GM03348 (cell line): ENCODE measurements at regions not wholly inside any gene's neighbourhood (a gene's known extent, or its start where the extent isn't known, plus 50 kb on each side); places are given as distances from the start of the nearest gene placed in this dataset.
"Not testable (repeated sequence)": the region's sequence is repeated elsewhere in the genome, so short reads cannot be mapped to it uniquely, and the experiment has no call there.

Experiments
- DNase-seq: peaks from one replicate; pipeline ENCODE4 v3.0.0; 2012; ENCODE audit warnings: low spot score

DNA sequence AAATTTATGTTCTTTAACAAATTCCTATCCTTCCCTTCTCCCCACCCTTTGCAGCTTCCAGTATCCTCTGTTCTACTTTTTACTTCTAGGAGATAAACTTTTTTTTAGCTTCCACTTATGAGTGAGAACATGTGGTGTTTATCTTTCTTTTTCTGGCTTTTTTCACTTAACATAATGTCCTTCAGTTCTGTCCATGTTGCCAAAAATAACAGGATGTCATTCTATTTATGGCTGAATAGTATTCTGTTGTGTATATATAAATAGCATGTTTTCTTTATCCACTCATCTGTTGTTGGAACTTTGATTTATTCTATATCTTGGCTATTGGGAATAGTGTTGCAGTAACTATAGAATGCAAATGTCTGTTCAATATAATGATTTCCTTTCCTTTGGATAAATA lies 1191.2 kb downstream of the CNTNAP5 start:
- DNase-seq: no peak

DNA sequence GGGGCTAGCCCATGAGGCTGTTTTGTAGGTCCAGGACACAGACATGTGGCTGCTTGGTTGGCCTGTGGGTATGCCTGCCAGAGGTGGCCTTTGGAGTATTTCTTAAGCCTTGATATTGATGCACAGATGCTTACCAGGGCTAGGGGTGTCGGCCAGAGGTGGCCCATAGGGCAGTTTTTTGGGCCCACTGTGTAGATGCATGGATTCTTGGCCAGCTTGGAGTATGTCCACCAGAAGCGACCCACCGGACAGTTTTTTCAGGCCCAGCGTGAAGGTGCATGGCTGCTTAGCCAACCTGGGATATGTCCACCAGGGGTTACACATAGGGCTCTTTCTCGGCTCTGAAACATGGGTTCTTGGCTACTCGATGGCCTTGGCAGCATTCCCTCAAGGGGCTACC lies 1199.1 kb downstream of the CNTNAP5 start:
- DNase-seq: no peak

DNA sequence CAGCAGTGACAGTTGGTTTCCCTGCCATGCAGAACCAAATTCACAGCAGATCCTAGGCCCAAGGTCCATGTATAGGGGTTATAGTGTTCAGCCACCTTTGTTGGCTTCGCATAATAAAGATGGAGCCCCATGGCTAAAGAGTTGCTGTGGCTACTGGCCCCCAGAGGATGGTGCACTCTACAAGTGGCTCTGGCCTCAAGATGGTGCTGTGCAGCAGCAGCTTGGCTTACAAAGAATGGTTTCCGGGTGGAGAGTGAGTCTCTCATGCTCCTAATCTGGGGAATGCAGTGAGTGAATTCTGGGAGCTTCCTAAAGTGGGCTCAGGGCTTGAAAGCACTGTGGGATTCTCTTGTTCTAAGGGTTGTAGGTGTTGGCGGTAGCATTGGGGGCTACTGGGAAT lies 1199.7 kb downstream of the CNTNAP5 start:
- no peak for DNase-seq

DNA sequence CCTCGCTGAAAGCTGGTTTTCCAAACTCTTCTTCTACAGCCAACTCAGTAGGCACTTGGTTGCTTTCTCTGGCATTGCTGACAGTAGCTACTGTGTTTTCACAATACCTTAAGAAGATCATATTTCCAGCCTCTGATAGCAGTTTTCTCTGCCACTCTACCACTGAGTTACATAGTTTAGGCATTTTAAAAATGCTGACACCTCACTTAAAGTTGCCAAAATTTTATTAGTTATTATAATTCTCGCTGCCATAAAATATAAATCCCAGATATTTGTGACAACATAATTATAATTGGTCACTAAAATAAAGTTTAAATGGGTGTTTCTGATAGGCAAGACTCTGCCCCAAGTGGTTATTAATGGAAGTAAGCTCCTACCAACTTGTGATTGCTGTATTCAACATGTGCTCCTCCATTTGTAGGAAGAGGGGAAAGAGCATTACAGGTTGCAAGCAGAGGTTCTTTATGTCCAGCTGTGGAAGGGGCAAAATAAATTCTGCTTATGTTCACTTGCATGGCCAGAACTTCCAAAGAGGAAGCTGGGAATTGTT lies 1202.8 kb downstream of the CNTNAP5 start:
- no peak for DNase-seq

- DNase-seq: no peak
Observed at GRCh38 chr2:125240870-125241269, 1215.8 kb downstream of the CNTNAP5 start.

- no peak for DNase-seq
Observed at GRCh38 chr2:125243074-125243473, 1218.0 kb downstream of the CNTNAP5 start.

GRCh38 chr2:125254010-125254409 lies 1228.9 kb downstream of the CNTNAP5 start:
- DNase-seq: no peak

DNA sequence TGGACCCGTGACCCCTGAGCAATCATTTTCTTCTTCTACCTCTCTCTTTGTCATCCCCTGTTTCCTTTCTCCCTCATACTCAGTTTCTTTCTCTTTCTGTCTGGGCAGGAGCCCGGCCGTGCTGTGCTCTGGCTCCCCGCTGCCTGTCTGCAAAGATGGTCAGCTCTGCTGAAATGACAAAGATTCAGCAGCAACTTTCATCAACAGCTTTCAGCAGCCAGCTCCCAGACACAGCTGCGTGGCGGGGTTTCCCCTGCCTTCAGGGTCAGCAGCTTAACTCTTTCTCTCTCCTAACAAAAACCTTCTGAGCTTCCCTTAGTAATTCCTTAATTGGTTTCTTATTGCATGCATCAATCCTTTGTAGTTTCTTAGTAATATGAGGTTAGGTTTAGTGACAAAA lies 1234.4 kb downstream of the CNTNAP5 start:
- DNase-seq: no peak

GRCh38 chr2:125260366-125260930 lies 1235.4 kb downstream of the CNTNAP5 start:
- DNase-seq: not testable (repeated sequence)

- no peak for DNase-seq
Observed at GRCh38 chr2:125264453-125264852, 1239.4 kb downstream of the CNTNAP5 start.

- DNase-seq: no peak
Observed at GRCh38 chr2:125267683-125268082, 1242.6 kb downstream of the CNTNAP5 start.

DNA sequence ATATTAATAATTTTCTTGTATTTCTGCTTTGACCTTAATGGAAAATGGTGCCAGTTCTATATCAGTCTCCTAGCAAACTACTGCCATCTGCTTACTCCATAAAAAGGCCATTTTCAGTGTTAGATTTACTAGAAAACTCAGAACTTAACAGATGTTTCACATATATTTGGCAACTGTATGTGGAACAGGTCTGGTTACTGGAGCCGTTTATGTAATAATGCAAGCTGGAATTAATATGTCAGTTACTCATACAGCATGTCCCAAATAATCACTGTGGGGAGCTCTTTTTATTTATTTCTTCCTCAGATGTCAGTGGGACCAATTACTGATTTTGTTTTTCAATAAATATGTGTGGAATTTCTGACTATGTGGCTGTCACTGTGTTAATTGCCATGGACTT lies 1247.6 kb downstream of the CNTNAP5 start:
- no peak for DNase-seq

DNA sequence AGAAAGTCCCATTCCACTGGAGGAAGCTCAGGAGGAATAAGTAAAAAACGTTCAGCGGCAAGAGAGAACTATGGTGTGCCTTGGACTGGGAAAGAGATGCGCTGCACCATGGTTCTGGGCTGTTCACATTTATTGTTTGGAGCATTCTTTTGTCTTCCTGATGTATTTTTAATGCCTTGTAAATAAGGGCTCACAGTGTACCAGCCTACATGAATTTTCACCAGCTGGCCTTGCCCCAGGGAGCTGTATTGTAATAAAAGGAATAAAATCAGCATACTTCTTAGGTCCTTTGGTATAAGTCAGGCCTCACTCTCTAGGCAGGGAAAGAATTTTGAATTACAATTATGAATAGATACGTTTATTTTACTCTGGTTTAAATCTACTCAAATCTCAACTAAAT lies 1249.6 kb downstream of the CNTNAP5 start:
- no peak for DNase-seq

- DNase-seq: no peak
Observed at GRCh38 chr2:125280265-125280664, 1255.2 kb downstream of the CNTNAP5 start.

GRCh38 chr2:125281242-125281641 lies 1256.2 kb downstream of the CNTNAP5 start:
- DNase-seq: no peak

DNA sequence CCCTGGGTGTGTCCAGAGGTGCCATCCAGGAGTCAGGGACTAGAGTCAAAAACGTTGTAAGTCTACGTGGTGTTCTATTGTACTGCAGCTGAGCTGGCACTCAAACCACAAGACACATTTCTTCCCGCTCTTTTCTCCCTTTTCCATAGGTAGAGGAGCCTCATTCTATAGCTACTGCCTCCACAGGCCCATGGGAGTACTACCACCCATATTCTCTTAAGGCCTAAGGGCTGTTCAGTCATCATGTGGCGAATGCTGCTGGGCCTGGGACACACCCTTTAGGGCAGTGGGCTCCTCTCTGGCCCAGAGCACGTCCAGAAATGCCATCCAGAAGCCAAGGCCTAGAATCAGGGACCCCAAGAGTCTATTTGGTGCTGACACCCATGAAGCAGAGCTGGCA lies 1271.7 kb downstream of the CNTNAP5 start:
- no peak for DNase-seq

DNA sequence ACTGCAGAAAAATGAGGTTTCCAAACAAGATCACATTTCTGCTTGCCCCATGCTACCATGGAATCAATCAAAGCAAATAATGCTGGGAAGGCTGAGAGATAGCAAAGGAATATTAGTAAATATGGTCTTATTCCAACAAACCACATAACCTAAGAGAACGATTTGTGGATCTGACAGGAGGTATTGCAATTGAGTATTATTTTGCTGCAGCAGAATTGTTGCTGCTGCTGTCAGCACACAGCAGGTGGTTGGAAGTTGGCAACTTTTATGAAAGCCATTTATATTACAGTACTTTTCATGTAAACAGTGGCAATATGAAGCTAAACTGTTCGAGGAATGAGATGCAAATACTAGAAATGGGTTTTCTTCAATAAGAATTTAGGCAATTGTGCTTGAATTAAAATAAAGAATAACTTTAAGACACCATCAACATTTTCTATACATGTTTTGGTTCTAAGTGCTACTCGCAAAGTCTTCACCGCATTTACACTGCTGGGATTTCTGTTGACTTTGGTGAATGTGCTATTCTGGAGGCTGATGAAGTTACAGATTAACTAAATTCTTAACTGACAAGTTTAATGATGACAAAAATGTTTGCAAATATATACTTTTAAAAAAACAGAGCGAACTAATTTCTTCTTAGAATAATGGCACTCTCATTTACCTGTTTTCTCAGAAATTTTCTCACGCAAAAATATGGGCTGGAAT lies 1285.7 kb downstream of the CNTNAP5 start:
- DNase-seq: no peak

- DNase-seq: no peak
Observed at GRCh38 chr2:125312342-125312741, 1287.3 kb downstream of the CNTNAP5 start.

- no peak for DNase-seq
Observed at GRCh38 chr2:125313806-125314205, 1288.7 kb downstream of the CNTNAP5 start.

- DNase-seq: no peak
Observed at GRCh38 chr2:125318740-125319139, 1293.7 kb downstream of the CNTNAP5 start.

DNA sequence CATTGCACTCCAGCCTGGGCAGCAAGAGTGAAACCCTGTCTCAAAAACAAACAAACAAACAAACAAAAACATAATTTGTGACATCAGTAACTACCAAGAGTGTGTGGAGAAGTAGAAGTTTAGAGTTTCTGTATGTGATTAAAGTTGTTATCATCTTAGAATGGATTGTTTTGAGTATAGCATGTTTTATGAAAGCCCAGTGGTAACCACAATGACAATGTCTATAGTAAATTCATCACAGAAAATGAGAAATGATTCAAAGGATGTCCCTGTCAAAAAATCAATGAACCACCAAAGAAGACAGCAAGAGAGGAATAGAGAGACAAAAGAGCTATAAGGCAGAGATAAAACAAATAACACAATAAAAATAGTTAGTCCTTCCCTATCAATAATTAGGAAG lies 1299.2 kb downstream of the CNTNAP5 start:
- no peak for DNase-seq

DNA sequence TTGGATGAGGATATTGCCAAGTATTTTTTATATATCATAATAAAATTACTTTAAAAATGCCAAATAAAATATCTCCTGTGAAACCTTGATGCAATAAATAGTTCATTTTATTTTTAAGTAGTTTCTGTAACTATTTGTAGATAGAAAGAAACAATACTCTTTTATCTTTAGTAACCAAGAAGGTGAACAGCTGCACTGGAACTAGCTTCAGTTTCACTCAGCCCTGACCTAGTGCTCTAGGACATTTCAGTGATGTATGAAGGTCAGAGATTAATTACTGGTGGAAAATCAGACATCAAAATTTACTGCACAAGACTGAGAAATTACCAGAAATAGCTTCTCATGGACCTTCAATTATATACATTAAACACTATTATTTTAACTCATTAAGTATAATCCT lies 1305.0 kb downstream of the CNTNAP5 start:
- DNase-seq: no peak

DNA sequence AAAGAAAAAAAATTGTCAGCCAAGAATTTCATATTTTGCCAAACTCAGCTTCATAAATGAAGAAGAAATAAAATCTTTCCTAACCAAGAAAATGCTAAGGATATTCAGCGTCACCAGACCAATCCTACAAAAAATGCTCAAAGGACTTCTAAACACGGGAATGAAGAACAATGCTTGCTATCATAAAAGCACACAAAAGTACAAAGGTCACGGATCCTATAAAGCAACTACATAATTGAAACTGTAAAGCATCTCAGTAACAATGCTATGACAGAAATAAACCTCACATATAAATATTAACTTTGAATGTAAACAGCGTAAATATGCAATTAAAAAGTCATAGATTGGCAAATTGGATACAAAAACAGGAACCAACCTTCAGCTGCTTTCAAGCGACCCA lies 1314.6 kb upstream of the GYPC start:
- no peak for DNase-seq

DNA sequence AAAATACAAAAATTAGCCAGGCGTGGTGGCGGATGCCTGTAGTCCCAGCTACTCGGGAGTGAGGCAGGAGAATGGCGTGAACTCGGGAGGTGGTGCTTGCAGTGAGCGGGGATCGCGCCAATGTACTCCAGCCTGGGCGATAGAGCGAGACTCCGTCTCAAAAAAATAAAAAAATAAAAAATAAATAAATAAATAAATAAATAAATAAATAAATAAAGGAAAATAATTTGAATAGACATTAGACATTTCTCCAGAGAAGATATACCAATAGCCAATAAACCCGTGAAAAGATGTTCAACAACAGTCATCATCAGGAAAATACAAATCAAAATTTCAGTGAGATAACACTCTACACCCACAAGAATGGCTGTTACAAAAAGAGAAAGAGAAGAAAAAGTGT lies 1302.4 kb upstream of the GYPC start:
- DNase-seq: not testable (repeated sequence)
